ENCODE measurements at regions not wholly inside any gene's neighbourhood (a gene's known extent, or its start where the extent isn't known, plus 50 kb on each side); places are given as distances from the start of the nearest gene placed in this dataset.

DNA sequence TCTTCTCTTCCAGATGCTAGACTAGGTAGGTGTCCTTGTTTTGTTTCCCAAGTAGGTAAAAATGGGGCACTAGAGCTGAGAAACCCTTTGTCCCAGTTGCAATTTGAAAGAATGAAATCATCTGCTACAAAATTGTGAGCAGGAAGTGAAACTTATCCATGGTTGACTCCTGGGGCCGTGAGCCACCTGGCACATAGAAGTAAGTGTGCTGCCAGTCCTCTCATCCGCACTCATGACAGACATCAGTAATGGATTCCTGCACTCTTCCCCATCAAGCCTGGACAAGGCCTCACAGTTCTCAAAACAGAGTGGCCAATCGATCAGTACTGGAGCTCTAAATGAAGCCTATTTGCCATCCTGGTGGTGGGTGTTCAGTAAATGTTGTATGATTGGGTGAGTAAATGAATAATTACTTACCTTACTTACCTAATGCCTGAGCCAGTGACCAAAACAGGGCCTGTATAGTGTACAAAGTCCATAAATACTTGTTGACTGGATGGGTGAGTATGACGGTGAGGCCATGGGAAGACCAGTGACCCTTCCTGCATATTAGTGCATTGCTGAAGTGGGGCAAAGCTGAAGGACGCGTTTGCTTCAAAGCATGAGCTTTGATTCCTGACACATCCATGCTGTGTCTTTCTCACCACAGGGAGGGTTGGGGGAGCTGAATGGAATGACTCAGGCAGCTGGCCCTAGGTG, 68.9 kb upstream of the HEPHL1 start:
- TF ChIP-seq POLR2A (IDR thresholded peaks at IDR 0.05; ENCODE audit: low read depth, low read length) (no peak), TAF1 (IDR thresholded peaks at IDR 0.05; ENCODE audit: borderline replicate concordance, low read depth, low read length) (no peak)
